Left ventricle myocardium inferior (tissue), 1 donor: ENCODE measurements at regions not wholly inside any gene's neighbourhood (a gene's known extent, or its start where the extent isn't known, plus 50 kb on each side); places are given as distances from the start of the nearest gene placed in this dataset.
A peak's percentile ranks its signal among the peaks of the same experiment; 100 is the strongest.

ENCODE experiments used
- DNase-seq: peaks from one replicate; pipeline ENCODE4 v3.0.0-alpha.2; 2020
- H3K27ac ChIP-seq: fragments of 200-600 bp; replicated peaks from 2 replicates; pipeline ENCODE4 v1.8.0; 2021
- H3K27me3 ChIP-seq: fragments of 200-600 bp; 2 replicates; pipeline ENCODE4 v1.8.0; 2021; ENCODE audit warnings: low read depth
- H3K36me3 ChIP-seq: fragments of 200-600 bp; 2 replicates; pipeline ENCODE4 v1.8.0; 2021
- H3K4me1 ChIP-seq: fragments of 200-600 bp; 2 replicates; pipeline ENCODE4 v1.8.0; 2021
- H3K4me3 ChIP-seq: fragments of 200-600 bp; 2 replicates; pipeline ENCODE4 v1.8.0; 2021; ENCODE audit warnings: mild to moderate bottlenecking, moderate library complexity
- H3K9me3 ChIP-seq: fragments of 200-600 bp; replicated peaks from 2 replicates; pipeline ENCODE4 v1.8.0; 2021
- CTCF ChIP-seq: fragments of 200-600 bp; IDR thresholded peaks from 2 replicates; pipeline ENCODE4 v1.8.0; 2021; ENCODE audit warnings: antibody characterized with exemption, mild to moderate bottlenecking, borderline replicate concordance
- intact Hi-C: fragments of 100-400 bp; cut with micrococcal nuclease; formaldehyde crosslinking; loops from one replicate; pipeline ENCODE4 v1.11.0; 2022
- donor health status: DM: no; HTN: yes; CAD: no; lungs with severe emphysema.

DNA sequence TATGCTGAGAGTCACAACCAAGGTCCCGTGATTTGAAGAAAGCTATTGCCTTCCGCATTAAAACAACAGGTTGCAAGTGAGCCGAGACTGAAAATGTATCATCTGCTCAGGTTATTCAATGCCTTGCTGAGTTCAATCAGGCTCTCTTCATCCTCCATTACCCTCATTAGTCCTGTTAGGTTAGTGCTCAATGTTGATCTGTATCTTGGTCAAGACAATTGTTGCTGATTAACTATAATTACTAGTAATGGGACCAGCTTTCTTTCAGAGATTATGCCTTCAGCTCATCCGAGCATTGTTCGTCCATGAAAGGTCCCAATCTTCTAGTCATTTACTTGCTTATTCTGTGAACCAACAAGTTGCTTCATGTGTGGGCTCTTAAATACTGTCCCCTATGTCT is 534.6 kb upstream of the FAM241A start:
- intact Hi-C loops = no loop called here
- no peaks in the 10 kb centered on the region for H3K27me3 ChIP-seq
- no peak overlapping the region for H3K27ac ChIP-seq
- DNase-seq = no peak
- TF ChIP-seq CTCF = no peak
- no peak overlapping the region for H3K4me3 ChIP-seq
- no peaks in the 10 kb centered on the region for H3K9me3 ChIP-seq
- H3K4me1 ChIP-seq = no peaks in the 10 kb centered on the region
- no peaks in the 10 kb centered on the region for H3K36me3 ChIP-seq

DNA sequence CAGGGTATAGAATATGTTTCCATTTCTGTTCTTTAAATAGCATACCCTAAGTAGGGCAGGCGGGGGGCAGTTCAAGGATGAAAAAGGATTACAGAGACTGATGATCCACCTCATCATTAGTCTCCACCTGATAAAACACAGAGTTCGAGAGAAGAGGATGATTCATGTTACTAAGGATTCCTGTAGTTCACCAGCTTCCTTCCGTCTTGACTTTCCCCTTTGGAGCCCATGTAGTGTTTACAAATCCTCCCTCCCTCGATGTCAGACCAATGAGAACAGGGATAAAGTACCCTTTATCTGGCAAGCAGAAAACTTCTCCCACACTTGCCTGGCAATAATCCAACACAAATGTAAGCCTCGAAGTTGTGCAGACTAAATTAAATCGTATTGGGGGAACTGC is 526.3 kb upstream of the FAM241A start:
- Histone ChIP-seq H3K4me3 (no peak overlapping the region), H3K36me3 (no peaks in the 10 kb centered on the region), H3K4me1 (no peaks in the 10 kb centered on the region), H3K27me3 (no peaks in the 10 kb centered on the region), H3K9me3 (peaks cover 10% of the 10 kb centered on the region), H3K27ac (no peak overlapping the region)
- no peak for DNase-seq
- TF ChIP-seq CTCF = no peak
- intact Hi-C loops = no loop called here

DNA sequence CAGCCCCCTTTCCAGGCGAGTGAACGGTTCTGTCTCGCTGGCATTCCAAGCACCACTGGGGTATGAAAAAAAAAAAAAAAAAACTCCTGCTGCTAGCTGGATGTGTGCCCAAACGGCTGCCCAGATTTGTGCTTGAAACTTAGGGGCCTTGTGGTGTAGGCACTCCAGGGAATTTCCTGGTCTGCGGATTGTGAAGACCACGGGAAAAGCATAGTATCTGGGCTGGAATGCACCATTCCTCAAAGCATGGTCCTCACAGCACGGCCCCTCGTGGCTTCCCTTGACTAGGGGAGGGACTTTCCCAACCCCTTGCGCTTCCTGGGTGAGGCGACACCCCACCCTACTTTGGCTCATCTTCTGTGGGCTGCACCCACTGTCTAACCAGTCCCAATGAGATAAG is 516.8 kb upstream of the FAM241A start:
- no peak for DNase-seq
- H3K36me3 ChIP-seq = no peaks in the 10 kb centered on the region
- H3K9me3 ChIP-seq = peaks cover 3% of the 10 kb centered on the region
- no peaks in the 10 kb centered on the region for H3K4me1 ChIP-seq
- no peak for TF ChIP-seq CTCF
- no peak overlapping the region for H3K4me3 ChIP-seq
- H3K27me3 ChIP-seq = peaks cover 20% of the 10 kb centered on the region
- intact Hi-C loops = no loop called here
- H3K27ac ChIP-seq = no peak overlapping the region

DNA sequence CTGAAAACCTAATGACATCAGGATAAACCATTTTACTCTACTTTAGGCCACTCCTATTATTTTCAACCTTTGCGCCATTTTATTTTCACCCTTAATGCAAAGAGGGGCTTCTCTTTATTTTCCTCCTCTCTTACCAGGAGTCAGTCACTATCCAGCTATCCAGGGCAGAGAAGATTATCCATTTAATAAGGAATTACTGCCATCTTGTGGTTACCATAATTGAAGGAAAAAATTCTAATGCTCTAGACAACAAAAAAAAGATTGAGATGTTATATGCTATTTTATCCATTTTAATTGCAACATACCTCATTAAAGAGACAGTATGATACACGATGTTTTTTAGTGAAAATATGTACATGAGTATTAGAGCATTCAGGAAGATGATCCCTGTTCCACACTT is 514.5 kb upstream of the FAM241A start:
- no peak overlapping the region for H3K27ac ChIP-seq
- DNase-seq = no peak
- H3K4me3 ChIP-seq = no peak overlapping the region
- H3K27me3 ChIP-seq = peaks cover 20% of the 10 kb centered on the region
- peak; percentile 37 for TF ChIP-seq CTCF
- no peaks in the 10 kb centered on the region for H3K9me3 ChIP-seq
- H3K4me1 ChIP-seq = no peaks in the 10 kb centered on the region
- no peaks in the 10 kb centered on the region for H3K36me3 ChIP-seq
- intact Hi-C loops = no loop called here

DNA sequence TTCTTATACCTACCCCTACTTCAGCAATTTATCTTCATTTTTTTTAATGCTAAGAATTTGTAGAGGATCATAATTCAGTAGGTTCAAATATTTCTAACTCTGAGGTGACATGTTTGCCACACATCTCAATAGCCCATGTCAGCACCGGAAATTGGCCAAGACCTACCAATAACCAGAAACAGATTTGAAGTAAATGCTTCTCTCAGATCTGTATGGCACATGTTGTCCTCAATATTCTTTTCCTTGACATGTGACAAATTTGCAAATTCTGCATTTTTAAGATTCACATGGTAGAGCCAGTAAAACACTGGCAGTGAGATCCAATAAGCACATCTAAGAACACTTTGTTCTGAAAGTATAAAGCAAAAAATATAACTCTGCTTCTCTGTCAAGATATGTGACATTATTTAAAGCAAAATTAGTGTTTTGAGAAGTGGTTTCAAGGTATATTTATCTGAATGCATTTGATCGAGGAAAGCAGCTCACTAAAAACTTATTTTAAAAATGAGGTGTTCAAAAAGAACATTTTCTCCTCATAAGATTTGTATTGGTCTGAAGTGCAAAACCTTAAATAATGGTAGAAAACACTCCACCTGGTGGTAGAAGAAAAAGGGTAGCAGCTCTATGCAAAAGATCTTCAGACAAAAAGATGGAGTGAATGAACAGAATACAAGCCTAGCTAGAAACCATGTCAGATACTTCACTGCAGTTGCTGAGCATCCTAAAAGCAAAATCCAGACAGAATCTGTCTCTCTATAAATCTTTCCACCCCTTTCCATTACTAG is 513.8 kb upstream of the FAM241A start:
- H3K36me3 ChIP-seq = no peaks in the 10 kb centered on the region
- H3K4me3 ChIP-seq = no peak overlapping the region
- no peaks in the 10 kb centered on the region for H3K4me1 ChIP-seq
- H3K9me3 ChIP-seq = no peaks in the 10 kb centered on the region
- no peak for DNase-seq
- H3K27ac ChIP-seq = no peak overlapping the region
- TF ChIP-seq CTCF = peak; percentile 31
- intact Hi-C loops = no loop called here
- peaks cover 20% of the 10 kb centered on the region for H3K27me3 ChIP-seq
